IMR-90 (cell line): ENCODE measurements at regions not wholly inside any gene's neighbourhood (a gene's known extent, or its start where the extent isn't known, plus 50 kb on each side); places are given as distances from the start of the nearest gene placed in this dataset.

Experiments
- ATAC-seq: fragments of 200-7000 bp; cut with Tn5 transposase; 2 replicates; pipeline ENCODE4 v1.9.1; 2020; ENCODE audit warnings: low read depth, mild to moderate bottlenecking, moderate library complexity
- BruUV-seq: library from RNA; stranded (reverse); fragments of 400-500 nt; replicated peaks from 2 replicates; lab custom pipeline; 2021; lab: Mats Ljungman, UMichigan
- CTCF ChIA-PET: fragments of 300-600 bp; formaldehyde crosslinking; extraction: SDS; loops from one replicate; lab custom pipeline; 2021; ENCODE audit warnings: antibody characterized with exemption; lab: Yijun Ruan, JAX
- POLR2A ChIA-PET: fragments of 300-600 bp; sonication (Branson Sonifier 250); formaldehyde crosslinking; loops from one replicate; lab custom pipeline; 2022; ENCODE audit warnings: antibody characterized with exemption; ENCODE audit not compliant: unreplicated experiment; lab: Charles Lee
- DNase-seq: peaks from one replicate; pipeline ENCODE4 v3.0.0; 2013
- H2AFZ ChIP-seq: replicated peaks from 2 replicates; pipeline ENCODE3; 2013; ENCODE audit warnings: low read length, mild to moderate bottlenecking; ENCODE audit not compliant: poor library complexity
- H2AK5ac ChIP-seq: 2 replicates; pipeline ENCODE4 v1.6.1; 2013; ENCODE audit warnings: low read depth, low read length, inconsistent platforms
- H2AK9ac ChIP-seq: replicated peaks from 2 replicates; pipeline ENCODE3; 2013; ENCODE audit warnings: mild to moderate bottlenecking, low read depth, low read length, moderate library complexity; ENCODE audit not compliant: poor library complexity
- H2BK120ac ChIP-seq: 2 replicates; pipeline ENCODE4 v1.6.1; 2013; ENCODE audit warnings: low read depth, low read length, inconsistent platforms
- H2BK15ac ChIP-seq: 3 replicates; pipeline ENCODE4 v1.6.1; 2013; ENCODE audit warnings: low read depth, low read length, inconsistent platforms
- H2BK20ac ChIP-seq: 2 replicates; pipeline ENCODE4 v1.6.1; 2013; ENCODE audit warnings: low read depth, mild to moderate bottlenecking, inconsistent platforms, low read length, moderate library complexity
- H2BK5ac ChIP-seq: 2 replicates; pipeline ENCODE4 v1.6.1; 2013; ENCODE audit warnings: mild to moderate bottlenecking, low read depth, low read length, inconsistent platforms; ENCODE audit not compliant: poor library complexity, severe bottlenecking
- H3K14ac ChIP-seq: replicated peaks from 2 replicates; pipeline ENCODE4 v1.6.1; 2013; ENCODE audit warnings: low read depth, low read length, inconsistent platforms
- H3K18ac ChIP-seq: 2 replicates; pipeline ENCODE4 v1.6.1; 2013; ENCODE audit warnings: low read depth, low read length, control low read depth
- H3K23ac ChIP-seq: 2 replicates; pipeline ENCODE4 v1.6.1; 2013; ENCODE audit warnings: low read depth, low read length, inconsistent platforms
- H3K27ac ChIP-seq: 2 replicates; pipeline ENCODE4 v1.5.1; 2013; ENCODE audit warnings: mild to moderate bottlenecking, control low read depth, low read length; ENCODE audit not compliant: insufficient read depth
- H3K27me3 ChIP-seq: 2 replicates; pipeline ENCODE4 v1.6.1; 2013; ENCODE audit warnings: low read length; ENCODE audit not compliant: control insufficient read depth, insufficient read depth
- H3K36me3 ChIP-seq: 2 replicates; pipeline ENCODE4 v1.6.1; 2013; ENCODE audit warnings: low read length, mixed read lengths; ENCODE audit not compliant: control insufficient read depth, insufficient read depth
- H3K4ac ChIP-seq: 2 replicates; pipeline ENCODE4 v1.6.1; 2013; ENCODE audit warnings: low read depth, low read length, inconsistent platforms
- H3K4me1 ChIP-seq: 2 replicates; pipeline ENCODE4 v1.6.1; 2013; ENCODE audit warnings: low read length, mixed read lengths; ENCODE audit not compliant: control insufficient read depth, insufficient read depth
- H3K4me2 ChIP-seq: 2 replicates; pipeline ENCODE4 v1.6.1; 2013; ENCODE audit warnings: low read depth, mild to moderate bottlenecking, control low read depth, low read length, moderate library complexity
- H3K4me3 ChIP-seq: 2 replicates; pipeline ENCODE4 v1.5.1; 2013; ENCODE audit warnings: low read depth, mild to moderate bottlenecking, control low read depth, low read length, moderate library complexity; ENCODE audit not compliant: insufficient read depth
- H3K56ac ChIP-seq: 2 replicates; pipeline ENCODE4 v1.6.1; 2013; ENCODE audit warnings: low read length, inconsistent platforms; ENCODE audit not compliant: insufficient read depth; ENCODE audit errors: extremely low read depth
- H3K79me1 ChIP-seq, 2 experiments: 2 replicates each; pipeline ENCODE4 v1.6.1; 2013; ENCODE audit warnings: low read length in 2 of 2, inconsistent platforms in 1 of 2, low read depth in 1 of 2
- H3K9ac ChIP-seq: 2 replicates; pipeline ENCODE4 v1.6.1; 2013; ENCODE audit warnings: low read depth, low read length, control low read depth
- H3K9me1 ChIP-seq: 2 replicates; pipeline ENCODE4 v1.6.1; 2013; ENCODE audit warnings: low read length, inconsistent platforms; ENCODE audit not compliant: insufficient read depth
- H3K9me3 ChIP-seq: 2 replicates; pipeline ENCODE4 v1.6.1; 2013; ENCODE audit warnings: low read length; ENCODE audit not compliant: control insufficient read depth, insufficient read depth
- H4K20me1 ChIP-seq: 2 replicates; pipeline ENCODE4 v1.6.1; 2013; ENCODE audit warnings: low read length, inconsistent platforms; ENCODE audit not compliant: insufficient read depth
- H4K5ac ChIP-seq: 2 replicates; pipeline ENCODE4 v1.6.1; 2013; ENCODE audit warnings: mild to moderate bottlenecking, low read depth, low read length, control low read depth
- H4K8ac ChIP-seq, 2 experiments: 2 replicates each; pipeline ENCODE4 v1.6.1; 2013; ENCODE audit warnings: low read depth in 2 of 2, low read length in 2 of 2, control low read depth in 1 of 2, inconsistent platforms in 1 of 2
- H4K91ac ChIP-seq: 2 replicates; pipeline ENCODE4 v1.6.1; 2013; ENCODE audit warnings: low read depth, low read length, inconsistent platforms; ENCODE audit not compliant: insufficient read depth
- CHD1 ChIP-seq: IDR thresholded peaks from 2 replicates; pipeline ENCODE4 v1.6.1; 2012; ENCODE audit warnings: low read depth, low read length, improper control_type of control experiment
- MAFK ChIP-seq: IDR thresholded peaks from 2 replicates; pipeline ENCODE4 v1.6.1; 2012; ENCODE audit warnings: low read depth, low read length, improper control_type of control experiment
- MXI1 ChIP-seq: IDR thresholded peaks from 2 replicates; pipeline ENCODE4 v1.6.1; 2012; ENCODE audit warnings: low read depth, mild to moderate bottlenecking, low read length, moderate library complexity, borderline replicate concordance
- NFE2L2 ChIP-seq: fragments of 150-350 bp; IDR thresholded peaks from 2 replicates; pipeline ENCODE4 v1.6.1; 2016; ENCODE audit warnings: low read depth, mild to moderate bottlenecking, low read length
- POLR2A ChIP-seq: IDR thresholded peaks from 2 replicates; pipeline ENCODE4 v1.6.1; 2012; ENCODE audit warnings: mild to moderate bottlenecking, low read depth, low read length
- RCOR1 ChIP-seq: IDR thresholded peaks from 2 replicates; pipeline ENCODE4 v1.6.1; 2012; ENCODE audit warnings: mild to moderate bottlenecking, low read length, improper control_type of control experiment; ENCODE audit not compliant: insufficient replicate concordance
- WGBS, 2 experiments: methylation state at CpG; one replicate each; pipeline versions ENCODE4 v1.1.5 to v1.1.7; 2013; ENCODE audit warnings: missing lambda C conversion rate in 2 of 2; ENCODE audit not compliant: insufficient read length in 1 of 2; ENCODE audit errors: extremely low coverage in 2 of 2; 5-methylcytosine and 5-hydroxymethylcytosine counted together
- dilution Hi-C: fragments of 300-500 bp; cut with HindIII; formaldehyde crosslinking; loops from one replicate; pipeline ENCODE4 v1.14.3; 2018; ENCODE audit warnings: low sequenced_read_pairs; ENCODE audit not compliant: unreplicated experiment
- in situ Hi-C: fragments of 300-500 bp; cut with MboI; formaldehyde crosslinking; loops from 3 replicates; pipeline ENCODE4 v1.14.3; 2019; ENCODE audit warnings: low sequenced_read_pairs, inconsistent platforms, mixed read lengths
- intact Hi-C: fragments of 100-400 bp; cut with micrococcal nuclease; formaldehyde crosslinking; loops from 2 replicates; pipeline ENCODE4 v1.10.0; 2022

DNA sequence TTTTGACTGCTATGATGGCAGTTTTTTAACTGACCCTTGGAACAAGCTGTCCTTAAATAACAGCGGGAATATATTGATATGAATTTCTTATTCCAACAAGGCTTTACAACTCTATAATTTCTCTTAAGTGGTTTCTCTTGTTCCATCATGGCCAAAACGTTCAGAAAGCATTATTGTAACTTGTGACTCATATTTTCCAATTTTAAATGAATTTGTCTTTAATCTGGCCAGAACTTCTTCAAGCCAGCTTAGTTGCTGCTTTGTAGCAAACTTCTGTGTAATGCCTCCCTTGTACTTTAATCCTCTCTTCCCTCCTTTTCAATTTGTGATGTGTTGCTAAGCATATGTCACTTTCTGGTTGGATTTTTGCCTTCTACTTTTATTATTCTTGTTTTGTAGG is 271.9 kb downstream of the KIF20B start:
- in situ Hi-C loops (no loop called here), intact Hi-C loops (no loop called here), dilution Hi-C loops (no loop called here)
- Histone ChIP-seq H3K56ac (no peak overlapping the region), H3K23ac (no peak overlapping the region), H3K9me1 (no peaks in the 10 kb centered on the region), H3K9me3 (no peaks in the 10 kb centered on the region), H3K4me1 (no peaks in the 10 kb centered on the region), H3K9ac (no peak overlapping the region), H2AFZ (no peak overlapping the region), H2BK20ac (no peak overlapping the region), H3K4me3 (no peak overlapping the region), H3K14ac (no peak overlapping the region), H2AK9ac (no peak overlapping the region), H4K91ac (no peak overlapping the region), H4K5ac (no peak overlapping the region), H3K79me1 (no peaks in the 10 kb centered on the region), H4K20me1 (no peaks in the 10 kb centered on the region), H2AK5ac (no peak overlapping the region), H2BK15ac (no peak overlapping the region), H4K8ac (no peak overlapping the region), H3K4ac (no peak overlapping the region), H2BK5ac (no peak overlapping the region), H3K36me3 (no peaks in the 10 kb centered on the region), H3K4me2 (no peak overlapping the region), H2BK120ac (no peak overlapping the region), H3K27ac (no peak overlapping the region), H3K18ac (no peak overlapping the region), H3K27me3 (no peaks in the 10 kb centered on the region; the same call in 1 of the 2 replicates)
- no CpG with 5 or more reads among the region's 2 CpGs for WGBS, 2 experiments
- ATAC-seq: no peak
- ChIA-PET CTCF (interaction anchor here (0.6 kb wide), 1 partner anchor 17 kb away, joined by 6 read pairs; no protein-coding TSS in a partner anchor), POLR2A (no interaction called here)
- BruUV-seq: no TSS peak
- no peak for DNase-seq
- TF ChIP-seq MAFK (no peak), POLR2A (no peak), RCOR1 (no peak), MXI1 (no peak), NFE2L2 (no peak), CHD1 (no peak)
